HFFc6 (cell line): ENCODE measurements at regions not wholly inside any gene's neighbourhood (a gene's known extent, or its start where the extent isn't known, plus 50 kb on each side); places are given as distances from the start of the nearest gene placed in this dataset.
"Not testable (repeated sequence)": the region's sequence is repeated elsewhere in the genome, so short reads cannot be mapped to it uniquely, and the experiment has no call there.

Source experiments
- DNase-seq: peaks from one replicate; pipeline ENCODE4 v3.0.0-alpha.2; 2018
- H3K27ac Mint-ChIP-seq: 2 replicates; pipeline ENCODE4 v1.8.0; 2020; ENCODE audit warnings: mild to moderate bottlenecking, mixed read lengths
- H3K27me3 Mint-ChIP-seq: 2 replicates; pipeline ENCODE4 v1.8.0; 2021; ENCODE audit warnings: mild to moderate bottlenecking, moderate library complexity, mixed read lengths; ENCODE audit not compliant: insufficient read depth
- H3K36me3 Mint-ChIP-seq: 2 replicates; pipeline ENCODE4 v1.8.0; 2021; ENCODE audit warnings: low read depth, mixed read lengths
- H3K4me1 Mint-ChIP-seq: 2 replicates; pipeline ENCODE4 v1.8.0; 2020; ENCODE audit warnings: low read depth, mixed read lengths
- H3K4me3 Mint-ChIP-seq: 2 replicates; pipeline ENCODE4 v1.8.0; 2020; ENCODE audit warnings: mild to moderate bottlenecking, moderate library complexity, mixed read lengths
- H3K9me3 Mint-ChIP-seq: 2 replicates; pipeline ENCODE4 v1.8.0; 2020; ENCODE audit warnings: mild to moderate bottlenecking, mixed read lengths
- CTCF ChIP-seq: fragments of 200-600 bp; sonication (generic); IDR thresholded peaks from 2 replicates; pipeline ENCODE4 v1.5.0; 2021; ENCODE audit warnings: antibody characterized with exemption, mild to moderate bottlenecking

DNA sequence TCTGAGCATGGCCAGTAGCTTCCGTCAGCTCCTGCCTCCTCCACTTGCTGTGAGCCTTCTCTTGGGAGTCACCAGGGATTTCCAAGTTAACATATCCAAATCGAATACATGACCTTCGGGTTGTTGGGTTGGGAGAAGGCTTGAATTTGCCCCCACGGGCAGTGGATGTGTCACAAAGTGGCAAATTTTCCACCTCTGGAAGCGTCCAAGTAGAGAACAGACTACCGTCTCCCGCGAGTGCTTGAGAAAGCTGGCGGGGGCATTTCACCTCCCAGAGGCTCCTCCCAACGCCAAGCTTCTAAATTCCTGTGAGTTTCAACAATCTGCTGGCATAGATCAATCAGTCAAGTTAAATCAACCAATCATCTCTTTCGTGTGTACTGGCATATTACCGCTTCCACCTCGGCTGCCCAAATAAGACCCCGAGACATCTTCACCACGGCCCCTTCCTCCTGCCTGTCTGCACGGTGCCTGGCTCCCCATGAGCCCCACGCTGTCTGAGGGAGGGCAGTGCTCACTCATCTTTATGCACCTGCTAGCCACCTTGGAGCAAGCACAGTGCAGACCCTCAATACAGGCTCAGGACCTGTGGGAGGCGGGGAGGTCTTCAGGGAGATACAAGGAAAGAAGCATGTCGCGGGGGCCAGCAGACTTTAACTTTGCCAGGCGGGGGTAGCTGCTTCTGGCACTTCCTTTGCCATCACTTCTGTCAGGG lies 79.1 kb downstream of the MRPL36 start:
- Mint-ChIP-seq H3K4me3 (no peak overlapping the region), H3K4me1 (no peaks in the 10 kb centered on the region), H3K27ac (no peak overlapping the region), H3K36me3 (peaks cover 16% of the 10 kb centered on the region), H3K27me3 (peaks cover 19% of the 10 kb centered on the region), H3K9me3 (peaks cover 21% of the 10 kb centered on the region)
- no peak for TF ChIP-seq CTCF
- DNase-seq, result no peak

DNA sequence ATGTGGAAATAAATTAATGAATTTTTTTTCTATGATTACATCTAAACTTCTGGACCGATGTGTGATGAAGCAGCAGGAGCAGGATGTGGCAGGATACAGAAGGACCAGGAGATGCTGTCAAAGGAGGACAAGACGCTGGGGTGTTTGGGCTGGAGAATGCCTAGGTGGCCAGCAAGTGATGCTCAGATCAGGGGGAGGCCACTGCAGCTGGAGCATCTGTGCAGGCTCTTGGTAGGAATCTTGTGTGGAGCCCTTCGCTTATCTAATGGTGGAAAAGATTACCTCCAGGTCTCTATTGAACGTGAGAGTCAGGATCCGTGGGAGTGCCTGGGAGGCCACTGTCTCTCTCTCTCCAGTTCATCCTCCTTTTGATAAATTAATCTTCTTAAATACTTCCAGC lies 79.8 kb downstream of the MRPL36 start:
- no peak overlapping the region for H3K4me3 Mint-ChIP-seq
- peaks cover 16% of the 10 kb centered on the region for H3K36me3 Mint-ChIP-seq
- H3K27me3 Mint-ChIP-seq, result peaks cover 17% of the 10 kb centered on the region
- H3K4me1 Mint-ChIP-seq, result no peaks in the 10 kb centered on the region
- no peak for TF ChIP-seq CTCF
- H3K27ac Mint-ChIP-seq, result no peak overlapping the region
- H3K9me3 Mint-ChIP-seq, result peaks cover 21% of the 10 kb centered on the region
- DNase-seq, result no peak

DNA sequence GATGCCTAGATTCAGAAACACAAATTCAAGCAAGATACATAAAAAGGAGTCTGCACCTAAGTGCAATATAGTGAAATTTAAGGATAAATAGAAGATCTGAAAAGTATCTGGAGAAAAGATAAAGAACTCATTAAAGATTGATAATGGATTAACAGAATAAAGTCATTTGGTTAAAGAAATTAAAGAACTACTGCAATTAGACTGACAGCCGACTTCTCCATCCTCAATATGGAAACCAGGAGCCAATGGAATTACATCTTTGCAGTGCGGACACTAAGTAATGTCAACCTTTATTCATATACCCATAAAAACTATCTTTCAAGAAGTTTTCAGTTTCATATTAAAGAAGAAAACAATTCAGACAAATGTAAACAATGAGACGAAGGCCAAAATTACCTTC lies 81.0 kb downstream of the MRPL36 start:
- no peak for DNase-seq
- peaks cover 21% of the 10 kb centered on the region for H3K9me3 Mint-ChIP-seq
- no peaks in the 10 kb centered on the region for H3K4me1 Mint-ChIP-seq
- H3K27me3 Mint-ChIP-seq, result peaks cover 17% of the 10 kb centered on the region
- peaks cover 16% of the 10 kb centered on the region for H3K36me3 Mint-ChIP-seq
- H3K27ac Mint-ChIP-seq, result no peak overlapping the region
- TF ChIP-seq CTCF, result no peak
- H3K4me3 Mint-ChIP-seq, result no peak overlapping the region

GRCh38 chr5:1710091-1710490 lies 89.5 kb downstream of the MRPL36 start:
- not testable (repeated sequence) for H3K4me3 Mint-ChIP-seq, H3K36me3 Mint-ChIP-seq, H3K4me1 Mint-ChIP-seq, DNase-seq, H3K9me3 Mint-ChIP-seq, H3K27ac Mint-ChIP-seq
- peaks cover 23% of the 10 kb centered on the region for H3K27me3 Mint-ChIP-seq

- Mint-ChIP-seq H3K27ac (no peak overlapping the region), H3K4me1 (no peaks in the 10 kb centered on the region), H3K27me3 (peaks cover 24% of the 10 kb centered on the region), H3K36me3 (no peaks in the 10 kb centered on the region), H3K4me3 (no peak overlapping the region), H3K9me3 (peaks cover 4% of the 10 kb centered on the region; the same call in 1 of the 2 replicates)
- no peak for TF ChIP-seq CTCF
- DNase-seq, result no peak
Measured at GRCh38 chr5:1709171-1709803, 90.3 kb downstream of the MRPL36 start.

GRCh38 chr5:1708592-1709141 lies 91.0 kb downstream of the MRPL36 start:
- peaks cover 27% of the 10 kb centered on the region for H3K27me3 Mint-ChIP-seq
- TF ChIP-seq CTCF, result no peak

More at GRCh38 chr5:1708592-1709141, 91.0 kb downstream of the MRPL36 start:
- Mint-ChIP-seq H3K9me3 (peaks cover 4% of the 10 kb centered on the region; the same call in 1 of the 2 replicates), H3K4me1 (no peaks in the 10 kb centered on the region), H3K27ac (no peak overlapping the region), H3K4me3 (no peak overlapping the region), H3K36me3 (no peaks in the 10 kb centered on the region)
- no peak for DNase-seq
